ENCODE measurements at regions not wholly inside any gene's neighbourhood (a gene's known extent, or its start where the extent isn't known, plus 50 kb on each side); places are given as distances from the start of the nearest gene placed in this dataset.
"Not testable (repeated sequence)": the region's sequence is repeated elsewhere in the genome, so short reads cannot be mapped to it uniquely, and the experiment has no call there.

DNA sequence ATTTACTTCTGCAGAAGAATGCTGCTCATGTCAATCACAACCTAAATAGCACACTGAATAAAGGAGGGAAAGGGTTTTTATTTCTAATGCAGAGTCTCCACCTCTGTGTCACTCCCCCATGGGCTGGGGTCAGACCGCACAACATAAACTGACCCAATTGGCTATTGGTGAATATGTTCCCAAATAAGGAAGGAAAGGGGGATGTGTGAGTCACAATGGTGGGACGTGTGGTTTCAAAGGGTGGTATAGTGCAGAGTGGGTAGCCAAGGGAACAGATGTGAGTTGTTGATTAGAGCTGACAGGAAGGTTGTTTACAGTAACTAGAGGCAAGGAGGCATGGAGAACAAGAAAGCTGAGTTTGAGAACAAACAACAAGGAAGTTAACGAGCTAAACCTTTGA, 491.8 kb downstream of the ZPLD1 start:
- DNase-seq, result no peak

DNA sequence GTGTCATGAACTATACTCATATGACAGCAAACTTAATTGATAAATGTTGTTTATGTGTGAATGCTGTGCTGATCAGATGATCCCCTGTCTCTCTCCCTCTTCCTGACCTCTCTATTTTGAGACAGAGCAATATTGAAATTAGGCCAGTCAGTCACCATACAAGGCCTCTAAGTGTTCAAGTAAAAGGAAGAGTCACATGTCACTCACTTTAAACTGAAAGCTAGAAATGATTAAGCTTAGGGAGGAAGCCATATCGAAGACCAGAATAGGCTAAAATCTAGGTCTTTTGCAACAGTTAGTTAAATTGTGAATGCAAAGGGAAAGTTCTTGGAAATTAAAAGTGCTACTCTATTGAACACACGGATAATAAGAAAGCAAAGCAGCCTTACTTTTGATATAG, 498.6 kb downstream of the ZPLD1 start:
- DNase-seq, result no peak

DNA sequence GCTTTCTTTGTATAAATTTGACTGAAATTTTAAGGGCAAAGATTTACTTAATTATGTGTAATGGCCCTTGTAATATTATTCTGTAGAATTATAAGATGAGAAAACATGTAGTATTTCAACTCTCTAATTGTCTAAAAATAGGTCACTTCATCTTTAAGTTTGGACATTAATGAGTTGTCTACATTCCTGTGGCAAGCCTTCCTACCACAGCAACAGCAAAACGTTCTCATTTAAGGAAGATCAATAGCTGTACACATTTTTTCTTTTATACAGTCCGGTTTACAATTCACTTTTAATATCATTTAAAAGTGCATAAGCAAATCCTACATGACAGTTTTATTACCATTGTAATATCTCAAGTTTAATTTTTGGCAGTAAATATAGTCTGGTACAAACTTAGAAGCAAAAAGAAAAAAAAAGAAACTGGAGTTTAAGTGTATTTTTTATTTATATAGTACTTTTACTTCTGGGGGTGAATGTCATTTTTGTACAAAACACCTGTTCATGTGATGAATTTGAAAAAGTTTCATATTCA, 501.8 kb downstream of the ZPLD1 start:
- peak; percentile 33 for DNase-seq

DNA sequence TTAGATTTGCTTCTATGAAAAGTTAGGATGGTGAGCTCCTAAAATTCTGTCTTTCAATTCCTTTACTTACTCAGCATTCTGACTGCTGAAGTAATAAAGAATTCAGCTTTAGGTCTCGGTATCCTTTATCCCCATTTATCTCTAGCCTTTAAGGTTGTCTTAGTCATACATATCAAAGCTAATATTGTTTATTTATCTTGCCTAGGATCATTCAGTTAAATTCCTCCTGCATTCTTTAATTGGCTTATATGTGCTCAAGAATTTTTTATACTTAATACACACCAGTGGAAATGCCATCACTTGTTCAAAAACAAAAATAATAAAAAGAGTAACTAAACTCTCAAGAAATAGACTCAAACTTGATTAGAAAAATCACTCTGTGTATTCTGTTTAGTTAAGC, 507.0 kb downstream of the ZPLD1 start:
- no peak for DNase-seq

DNA sequence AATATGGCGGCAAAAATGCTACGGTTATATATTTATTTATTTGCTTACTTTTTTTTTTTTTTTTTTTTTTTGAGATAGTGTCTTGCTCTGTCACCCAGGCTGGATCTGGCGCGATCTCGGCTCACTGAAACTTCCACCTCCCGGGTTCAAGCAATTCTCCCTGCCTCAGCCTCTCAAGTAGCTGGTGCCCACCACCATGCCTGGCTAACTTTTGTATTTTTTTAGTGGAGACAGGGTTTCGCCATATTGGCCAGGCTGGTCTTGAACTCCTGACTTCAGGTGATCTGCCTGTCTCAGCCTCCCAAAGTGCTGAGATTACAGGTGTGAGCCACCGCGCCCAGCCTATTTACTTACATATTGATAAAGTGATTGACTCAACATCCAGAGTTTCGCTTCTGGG, 511.6 kb downstream of the ZPLD1 start:
- DNase-seq, result not testable (repeated sequence)

DNA sequence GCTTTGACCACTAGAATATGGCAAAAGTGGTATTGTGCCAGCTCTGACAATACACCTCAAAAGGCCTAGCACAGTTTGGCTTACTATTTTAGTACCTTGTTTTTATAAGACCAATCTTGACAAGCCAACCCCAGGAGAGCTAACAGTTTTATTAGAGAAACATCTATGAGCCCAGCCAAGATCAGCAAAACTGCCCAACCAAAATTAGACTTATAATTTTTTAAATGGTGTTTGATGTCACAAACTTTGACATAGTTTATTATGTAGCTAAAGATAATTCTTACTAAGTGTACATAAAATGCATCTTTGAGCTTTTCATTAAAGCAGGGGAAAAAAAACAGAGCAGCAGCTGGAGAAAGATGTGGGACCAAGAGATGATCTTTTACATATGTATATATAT, 537.5 kb downstream of the ZPLD1 start:
- no peak for DNase-seq

DNA sequence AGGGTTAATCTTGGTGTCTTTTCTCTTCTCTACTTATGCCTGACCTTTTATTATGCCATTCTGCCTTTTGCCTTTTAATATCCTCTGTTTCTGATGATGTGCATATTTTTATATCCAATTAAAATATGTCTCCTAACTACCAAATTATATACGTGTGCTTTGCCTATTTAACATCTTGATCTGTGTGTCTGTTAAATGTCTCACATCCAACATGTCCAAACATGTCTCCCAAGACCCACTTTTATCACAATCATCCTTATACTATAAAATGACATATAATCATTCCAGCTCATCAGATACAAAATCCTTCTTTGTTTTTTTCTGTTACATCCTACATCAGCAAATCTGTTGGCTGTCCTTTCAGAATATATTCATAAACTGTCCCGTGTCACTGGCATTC, 539.5 kb downstream of the ZPLD1 start:
- no peak for DNase-seq

DNA sequence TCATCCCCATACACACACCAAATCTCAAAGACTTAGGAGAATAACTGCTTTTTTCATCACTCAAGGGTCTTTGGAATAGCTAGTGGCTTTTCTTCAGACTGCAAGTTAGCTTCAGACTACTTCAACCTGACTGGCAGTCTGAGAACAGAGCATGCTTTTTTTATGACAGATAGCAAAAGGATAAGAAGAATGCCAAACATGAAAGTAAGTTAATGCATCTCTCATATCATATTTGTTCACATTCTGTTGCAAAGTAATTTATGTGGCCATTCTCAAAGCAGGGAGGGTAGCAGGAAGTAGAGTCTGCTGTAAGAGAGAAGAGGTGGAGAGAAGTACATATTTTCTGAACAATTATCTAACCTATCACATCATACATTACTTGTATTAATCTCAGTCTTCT, 544.4 kb downstream of the ZPLD1 start:
- DNase-seq, result peak; percentile 50

DNA sequence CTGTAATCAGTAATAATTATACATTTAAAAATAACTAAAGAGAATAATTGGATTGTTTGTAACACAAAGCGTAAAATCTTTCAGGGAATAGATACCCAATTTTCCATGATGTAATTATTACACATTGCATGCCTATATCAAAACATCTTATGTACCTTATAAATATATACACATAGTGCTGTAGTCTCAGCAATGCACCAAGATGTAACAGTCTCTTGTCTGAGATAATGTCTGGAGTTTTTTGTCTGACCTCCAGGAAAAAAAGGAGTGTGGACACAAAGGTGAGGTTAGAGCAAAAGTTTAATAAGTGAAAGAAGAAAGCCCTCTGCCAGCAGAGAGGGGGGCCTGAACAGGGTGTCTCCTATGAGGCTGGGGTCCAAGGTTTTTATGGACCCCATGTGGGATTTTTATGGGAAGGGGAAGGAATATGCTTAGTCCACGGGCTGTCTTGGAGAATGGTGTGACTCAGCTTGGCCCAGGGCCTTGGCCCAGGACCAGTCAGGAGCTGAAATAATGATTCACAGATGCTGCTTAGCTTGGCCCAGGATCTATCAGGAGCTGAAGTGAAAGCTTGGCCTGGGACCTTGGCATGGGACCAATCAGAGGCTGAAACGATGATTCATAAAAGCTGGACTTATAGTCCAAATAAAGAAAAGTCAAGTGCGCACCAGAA, 545.0 kb downstream of the ZPLD1 start:
- DNase-seq, result peak; percentile 97

DNA sequence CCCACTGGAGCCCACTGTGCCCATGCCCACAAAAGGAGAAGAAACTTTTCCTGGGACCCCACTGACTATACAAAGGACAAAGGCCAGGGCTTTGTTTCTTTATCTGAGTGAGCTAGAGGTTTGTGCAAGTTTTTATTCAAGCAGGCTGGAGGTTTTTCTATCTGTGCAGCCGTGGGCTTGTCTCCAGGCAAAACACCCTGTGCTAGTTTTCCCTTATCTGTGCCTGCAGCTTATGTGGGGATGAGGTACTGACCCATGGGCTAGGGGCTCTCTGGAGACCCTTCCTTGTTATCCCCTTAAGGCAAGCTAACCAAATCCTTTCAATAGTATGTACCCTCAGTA, 545.5 kb downstream of the ZPLD1 start:
- DNase-seq, result no peak

DNA sequence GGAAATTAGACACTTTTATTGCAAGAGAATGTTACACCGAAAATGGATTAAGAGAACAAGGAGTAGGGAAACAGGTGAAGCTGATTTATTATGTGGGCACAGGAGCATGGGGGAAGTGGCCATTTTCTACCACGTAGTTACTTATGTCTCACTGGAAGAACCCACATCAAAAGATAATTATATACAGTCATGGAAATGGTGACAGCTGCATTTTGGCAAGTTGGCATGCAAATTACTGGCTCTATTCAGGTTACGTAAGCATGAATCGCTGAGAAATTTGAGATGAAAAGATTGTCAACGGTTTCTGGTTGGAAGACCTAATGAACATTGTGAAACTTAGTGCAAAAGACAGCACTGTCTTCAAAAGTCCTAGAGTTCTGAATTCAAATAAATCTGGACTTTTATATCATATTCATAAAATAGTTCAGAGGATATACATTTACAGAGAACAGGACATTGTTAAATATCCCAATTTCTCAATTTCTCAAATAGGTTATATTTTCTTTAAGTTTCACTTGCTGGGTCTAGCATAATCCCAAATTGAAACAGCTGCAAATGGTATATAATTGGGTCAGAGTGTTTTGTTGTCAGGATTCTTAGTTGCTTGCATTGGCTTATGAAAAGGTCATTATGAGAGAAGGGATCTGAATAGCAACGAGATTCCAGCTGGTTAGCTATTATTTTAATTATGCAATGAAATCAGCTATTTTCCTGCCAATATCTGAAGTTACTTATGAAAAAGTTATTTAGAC, 567.8 kb downstream of the ZPLD1 start:
- no peak for DNase-seq

DNA sequence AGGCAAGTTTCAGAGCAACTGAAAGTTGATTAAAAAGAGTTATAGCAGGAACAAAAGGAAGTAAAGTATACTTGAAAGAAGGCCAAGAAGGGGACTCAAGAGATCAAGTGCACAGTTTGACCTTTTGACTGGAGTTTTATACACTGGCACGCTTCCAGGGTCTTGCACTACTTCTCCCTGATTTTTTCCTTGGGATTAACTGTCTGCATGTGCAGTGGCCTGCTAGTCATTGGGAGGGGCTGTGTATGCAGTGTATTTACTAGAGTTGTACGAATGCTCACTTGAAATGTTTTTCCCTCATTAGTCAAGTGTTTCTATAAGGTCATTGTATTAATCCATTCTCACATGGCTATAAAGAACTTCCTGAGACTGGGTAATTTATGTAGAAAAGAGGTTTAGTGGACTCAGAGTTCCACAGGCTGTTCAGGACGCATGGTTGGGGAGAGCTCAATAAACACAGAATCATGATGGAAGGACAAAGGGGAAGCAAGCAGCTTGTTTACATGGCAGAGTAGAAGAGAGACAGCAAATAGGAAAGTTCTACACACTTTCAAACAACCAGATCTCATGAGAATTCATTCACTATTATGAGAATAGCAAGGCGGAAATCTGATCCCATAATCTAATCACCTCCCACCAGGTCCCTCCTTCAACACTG, 571.8 kb downstream of the ZPLD1 start:
- no peak for DNase-seq

DNA sequence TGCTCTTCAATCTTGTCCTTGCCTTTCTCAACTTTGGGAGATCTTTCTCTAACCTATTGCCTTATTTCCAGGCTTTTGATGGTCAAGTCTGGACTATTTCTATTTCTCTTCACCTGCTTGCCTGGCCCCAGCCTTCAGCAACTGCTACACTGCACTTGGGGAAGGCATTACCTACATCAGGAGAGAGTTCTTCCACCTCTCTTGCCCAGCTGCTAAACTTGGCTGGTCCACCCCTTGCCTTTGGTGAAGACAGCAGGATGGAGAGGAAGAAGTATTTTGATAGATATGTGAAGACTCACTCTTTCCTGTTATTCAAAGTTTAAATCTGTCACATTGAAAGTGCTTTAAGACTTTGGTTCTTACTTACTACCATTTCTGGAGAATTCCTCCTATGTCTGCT, 574.8 kb downstream of the ZPLD1 start:
- DNase-seq, result no peak

DNA sequence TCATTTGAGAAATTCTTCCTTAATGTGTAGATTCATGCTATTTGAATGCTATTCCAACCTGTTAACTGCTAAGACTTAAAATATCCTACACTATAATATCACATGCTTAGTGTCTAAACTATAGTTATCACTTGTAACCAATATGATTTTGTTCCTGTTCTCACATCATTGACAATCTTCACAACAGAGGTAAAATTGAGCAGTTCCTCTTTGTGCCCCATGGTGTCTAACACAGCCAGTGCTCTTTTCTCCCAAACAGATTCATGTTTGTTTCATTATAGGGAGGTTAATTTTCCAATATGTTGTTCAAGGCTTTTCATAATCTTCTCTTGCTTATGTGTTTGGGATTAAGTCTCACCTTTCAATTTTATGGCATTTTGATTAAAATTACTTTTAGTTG, 591.1 kb downstream of the ZPLD1 start:
- DNase-seq, result no peak

DNA sequence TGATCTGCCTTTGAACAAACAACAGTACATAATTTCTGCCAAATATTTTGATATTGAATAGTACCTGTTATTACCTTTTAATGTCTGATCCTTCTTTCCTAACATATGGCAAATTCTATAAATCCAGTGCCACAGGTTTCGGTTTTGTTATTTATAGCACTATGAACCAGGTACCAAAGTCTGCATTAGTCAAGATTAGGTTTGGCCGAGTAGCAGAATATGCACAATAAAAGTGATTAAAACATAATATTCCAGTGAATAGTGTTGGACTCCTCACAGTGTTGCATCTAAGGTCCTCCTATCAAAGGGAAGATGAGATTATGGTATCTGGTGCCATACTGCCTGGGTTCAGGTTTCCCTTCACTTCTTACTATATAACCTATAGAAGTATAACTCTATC, 599.0 kb downstream of the ZPLD1 start:
- no peak for DNase-seq

DNA sequence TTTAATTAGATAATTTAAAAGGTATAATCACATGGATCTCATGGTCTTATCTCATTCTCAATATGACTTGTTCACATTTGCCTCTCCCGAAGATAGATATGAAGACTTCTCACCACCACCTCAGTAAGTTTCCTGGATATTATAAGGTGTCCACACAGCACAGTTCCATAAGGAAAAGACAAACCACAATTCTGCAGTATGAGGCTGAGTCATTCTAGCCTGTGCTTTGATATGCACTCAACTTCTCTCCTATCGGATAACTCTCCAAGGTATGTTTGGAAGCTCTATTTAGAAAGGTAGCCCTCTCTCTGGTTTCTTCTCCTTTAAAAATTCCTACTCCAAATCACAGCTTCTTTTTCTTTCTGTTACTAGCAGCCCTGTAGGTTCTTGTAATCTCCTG, 612.8 kb downstream of the ZPLD1 start:
- peak; percentile 24 for DNase-seq

DNA sequence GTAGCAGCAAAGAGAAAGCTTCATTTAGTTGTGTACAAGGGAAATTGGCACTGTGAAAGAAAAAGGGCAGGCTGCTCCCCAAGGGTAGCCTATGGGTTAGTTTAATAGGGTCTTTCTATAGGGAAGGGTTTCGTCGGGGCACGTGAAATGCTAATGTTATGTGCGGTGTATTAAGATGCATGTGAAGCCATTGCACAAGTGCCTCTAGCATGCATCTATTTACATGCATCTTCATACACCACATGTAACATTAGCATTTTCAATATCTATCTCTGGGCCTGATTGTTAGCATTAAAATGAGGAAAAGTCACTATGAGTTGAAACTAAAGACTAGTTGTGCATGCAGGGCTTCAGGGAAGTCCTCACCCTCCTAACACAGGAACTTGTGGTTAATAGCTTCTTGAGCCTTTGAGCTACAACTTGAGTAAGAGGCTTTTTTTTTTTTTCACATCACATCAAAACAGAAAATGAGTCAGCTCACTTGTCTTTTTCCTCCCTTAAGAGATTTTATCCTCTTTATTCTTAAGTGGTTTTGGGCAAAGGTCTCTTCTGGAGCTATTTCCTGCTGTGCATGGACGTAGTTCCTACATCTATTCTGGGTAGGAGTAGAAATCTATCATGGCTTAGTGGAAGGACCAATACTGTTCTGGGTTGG, 613.4 kb downstream of the ZPLD1 start:
- DNase-seq, result peak; percentile 69

DNA sequence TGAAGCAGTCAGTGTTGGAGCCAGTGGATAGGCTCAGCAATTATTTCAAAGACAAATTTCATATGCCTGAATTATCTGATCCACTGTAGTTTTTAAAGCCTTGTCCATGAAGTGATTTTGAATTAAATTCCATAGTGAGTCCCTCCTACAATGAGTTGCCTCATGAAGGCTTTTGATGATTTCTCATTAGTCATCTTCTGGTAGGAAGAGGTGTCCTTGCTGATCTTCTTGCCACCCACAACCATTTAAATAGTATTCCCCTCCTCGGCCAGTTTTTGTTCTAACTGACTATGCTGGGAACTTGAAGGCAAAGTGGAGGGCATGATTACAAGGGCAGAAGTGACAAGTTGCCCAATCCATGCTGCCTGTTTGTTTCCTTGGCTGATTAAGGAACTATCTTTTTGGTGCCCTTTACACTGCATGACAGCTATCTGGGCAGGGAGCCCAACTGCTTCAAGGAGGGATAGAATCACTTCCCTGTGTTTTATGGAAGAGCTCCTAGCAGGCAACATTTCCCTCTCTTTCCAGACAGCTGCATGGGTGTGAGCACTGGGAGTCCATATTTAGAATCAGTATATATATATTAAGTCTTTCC, 617.5 kb downstream of the ZPLD1 start:
- DNase-seq, result peak; percentile 38

DNA sequence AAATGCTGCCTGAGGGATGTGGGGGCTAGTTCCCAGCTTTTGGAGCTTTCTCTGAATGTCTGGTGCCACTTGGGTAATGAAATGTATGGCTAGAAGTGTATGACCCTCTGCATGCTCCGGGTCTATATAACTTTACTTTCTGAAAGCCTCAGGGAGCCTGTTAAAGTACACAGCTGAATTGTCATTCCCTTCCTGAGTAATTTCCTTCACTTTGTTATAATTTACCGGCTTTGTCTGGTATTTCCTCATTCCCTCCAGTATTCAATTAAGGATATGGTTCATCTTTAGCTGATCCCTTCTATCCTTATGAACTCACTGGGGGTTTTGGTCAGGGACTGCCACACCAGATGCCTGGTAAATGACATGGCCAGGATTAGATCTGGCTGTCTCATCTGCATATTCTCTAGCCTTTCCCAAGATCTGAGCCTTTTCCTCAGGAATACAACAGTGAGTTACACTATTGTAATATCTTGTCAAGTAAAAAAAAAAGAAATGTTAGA, 620.3 kb downstream of the ZPLD1 start:
- peak; percentile 20 for DNase-seq

DNA sequence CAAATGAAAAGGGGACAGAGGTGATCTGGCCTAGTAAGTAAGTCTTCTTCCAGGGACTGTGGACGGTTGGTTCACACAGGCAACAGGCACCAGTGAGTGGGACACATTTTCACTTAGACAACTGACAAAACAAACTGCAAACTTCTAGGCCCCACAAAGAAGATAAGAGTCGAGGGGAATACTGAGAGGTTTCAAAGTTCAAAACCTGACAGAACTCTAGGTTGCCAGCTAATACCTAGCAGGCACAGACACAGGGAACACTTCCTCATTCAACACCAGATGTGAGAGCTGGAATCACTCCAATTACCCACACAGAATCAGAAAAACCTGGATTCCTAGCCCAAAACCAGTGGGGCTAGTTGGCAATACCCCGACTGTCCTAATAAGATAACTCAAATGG, 621.7 kb downstream of the ZPLD1 start:
- peak; percentile 14 for DNase-seq

DNA sequence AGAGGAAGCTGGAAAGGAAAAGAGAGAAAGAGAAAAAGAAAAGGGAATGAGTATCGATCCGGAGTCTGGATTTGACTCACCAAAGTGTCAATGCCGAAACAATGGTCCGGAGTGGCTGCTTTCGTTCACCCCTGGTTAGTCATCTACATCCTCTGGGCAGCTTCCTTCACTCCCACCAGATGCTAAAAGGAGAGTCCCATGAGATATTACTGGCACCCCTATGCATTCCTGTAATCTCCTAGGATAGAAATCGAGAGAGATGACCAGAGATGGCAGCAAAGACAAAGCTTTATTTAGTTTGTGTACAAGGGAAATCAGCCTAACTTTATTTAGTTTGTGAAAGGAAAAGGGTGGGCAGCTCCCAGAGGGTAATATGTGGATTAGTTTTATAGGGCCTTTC, 622.2 kb downstream of the ZPLD1 start:
- DNase-seq, result peak; percentile 35

DNA sequence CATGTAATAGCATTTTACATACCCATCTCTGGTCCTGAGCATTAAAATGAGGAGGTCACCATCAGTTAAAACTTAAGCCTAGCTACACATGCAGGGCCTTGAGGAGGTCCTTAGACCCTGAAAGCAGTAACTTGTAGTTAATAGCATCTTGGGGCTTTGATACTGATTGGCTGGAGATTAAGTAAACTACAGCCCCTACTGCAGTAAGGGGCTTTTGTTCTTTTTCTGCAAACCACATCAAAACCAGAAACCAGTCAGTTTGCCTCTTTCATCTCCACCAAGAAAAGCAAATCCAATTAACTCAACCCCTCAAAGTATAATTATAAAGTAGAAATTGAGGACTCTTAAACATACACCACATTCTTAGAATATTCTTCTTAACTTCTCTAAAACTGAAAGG, 622.7 kb downstream of the ZPLD1 start:
- DNase-seq, result no peak

DNA sequence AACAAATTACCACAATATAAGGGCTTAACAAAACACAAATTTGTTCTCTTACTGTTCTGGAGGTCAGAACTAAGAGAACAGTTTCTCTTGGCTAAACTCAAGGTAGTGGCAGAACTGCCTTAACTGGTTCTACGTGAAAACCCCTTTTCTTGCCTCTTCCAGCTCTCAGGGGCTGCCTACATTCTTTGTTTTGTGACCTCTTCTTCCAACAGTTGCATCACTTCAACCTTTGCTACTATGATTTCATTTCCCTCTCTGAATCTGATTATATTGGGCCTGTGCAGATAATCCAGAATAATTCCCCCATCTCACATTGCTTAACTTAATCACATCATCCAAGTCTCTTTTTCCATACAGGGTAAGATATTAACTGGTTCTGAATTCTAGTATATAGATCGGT, 624.6 kb downstream of the ZPLD1 start:
- DNase-seq, result no peak
